Ishikawa (cell line): ENCODE measurements at regions not wholly inside any gene's neighbourhood (a gene's known extent, or its start where the extent isn't known, plus 50 kb on each side); places are given as distances from the start of the nearest gene placed in this dataset.

Source experiments
- CEBPB ChIP-seq: IDR thresholded peaks from 2 replicates; pipeline ENCODE4 v1.6.1; 2012
- EP300 ChIP-seq: IDR thresholded peaks from 2 replicates; pipeline ENCODE4 v1.6.1; 2012; ENCODE audit warnings: borderline replicate concordance
- FOXM1 ChIP-seq: IDR thresholded peaks from 2 replicates; pipeline ENCODE4 v1.6.1; 2012; ENCODE audit warnings: low read depth, borderline replicate concordance
- MAX ChIP-seq: IDR thresholded peaks from 2 replicates; pipeline ENCODE4 v1.6.1; 2012
- NFIC ChIP-seq: IDR thresholded peaks from 2 replicates; pipeline ENCODE4 v1.6.1; 2012
- REST ChIP-seq: IDR thresholded peaks from 2 replicates; pipeline ENCODE4 v1.6.1; 2012; ENCODE audit warnings: low read depth, mild to moderate bottlenecking
- TAF1 ChIP-seq: IDR thresholded peaks from 2 replicates; pipeline ENCODE4 v1.6.1; 2012; ENCODE audit warnings: low read depth, mild to moderate bottlenecking
- YY1 ChIP-seq: IDR thresholded peaks from 2 replicates; pipeline ENCODE4 v1.6.1; 2012; ENCODE audit warnings: low read depth

- TF ChIP-seq EP300 (no peak), CEBPB (no peak), REST (no peak), NFIC (no peak), TAF1 (no peak), MAX (no peak), FOXM1 (no peak), YY1 (no peak)
These were observed 118.8 kb downstream of the EMX2 start for GRCh38 chr10:117661316-117661715.
